CD8-positive, alpha-beta memory T cell (primary cell): ENCODE measurements at regions not wholly inside any gene's neighbourhood (a gene's known extent, or its start where the extent isn't known, plus 50 kb on each side); places are given as distances from the start of the nearest gene placed in this dataset.
"Not testable (repeated sequence)": the region's sequence is repeated elsewhere in the genome, so short reads cannot be mapped to it uniquely, and the experiment has no call there.

Experiments used
- CTCF ChIA-PET: fragments of 350-600 bp; sonication (Branson Sonifier 250); formaldehyde crosslinking; loops from one replicate; lab custom pipeline; 2021; ENCODE audit warnings: antibody characterized with exemption; lab: Charles Lee
- POLR2A ChIA-PET: fragments of 350-600 bp; sonication (Branson Sonifier 250); formaldehyde crosslinking; loops from one replicate; lab custom pipeline; 2021; ENCODE audit warnings: antibody characterized with exemption; lab: Charles Lee
- DNase-seq, 5 donors: peaks; one replicate each; pipeline versions ENCODE4 v3.0.0 to v3.0.0-alpha.2; 2020 to 2022; ENCODE audit warnings: mixed read lengths in 1 of 5
- H3K27ac ChIP-seq: one replicate; pipeline ENCODE4 v1.7.0; 2013; ENCODE audit warnings: low read depth, mild to moderate bottlenecking, low read length, moderate library complexity
- H3K27me3 ChIP-seq: 2 replicates; pipeline ENCODE4 v1.7.0; 2013; ENCODE audit warnings: low read length, mild to moderate bottlenecking; ENCODE audit not compliant: insufficient read depth, poor library complexity, severe bottlenecking
- H3K36me3 ChIP-seq: 2 replicates; pipeline ENCODE4 v1.7.0; 2013; ENCODE audit warnings: mild to moderate bottlenecking, low read length, moderate library complexity; ENCODE audit not compliant: insufficient read depth
- H3K4me1 ChIP-seq: 2 replicates; pipeline ENCODE4 v1.7.0; 2013; ENCODE audit warnings: mild to moderate bottlenecking, low read length, moderate library complexity; ENCODE audit not compliant: insufficient read depth
- H3K4me3 ChIP-seq: 2 replicates; pipeline ENCODE4 v1.7.0; 2013; ENCODE audit warnings: mild to moderate bottlenecking, low read length
- H3K9me3 ChIP-seq: 2 replicates; pipeline ENCODE4 v1.7.0; 2013; ENCODE audit warnings: mild to moderate bottlenecking, low read length
- H3K27ac Mint-ChIP-seq, 8 donors: one replicate each; pipeline ENCODE4 v1.8.0; 2020 to 2021; ENCODE audit warnings: mixed read lengths in 8 of 8, mild to moderate bottlenecking in 6 of 8, inconsistent platforms in 3 of 8, moderate library complexity in 3 of 8
- H3K27me3 Mint-ChIP-seq, 2 donors: one replicate each; pipeline ENCODE4 v1.8.0; 2020 to 2021; ENCODE audit warnings: mixed read lengths in 2 of 2, mild to moderate bottlenecking in 1 of 2, moderate library complexity in 1 of 2
- H3K36me3 Mint-ChIP-seq, 3 donors: one replicate each; pipeline ENCODE4 v1.8.0; 2020 to 2021; ENCODE audit warnings: mixed read lengths in 3 of 3, inconsistent platforms in 1 of 3, mild to moderate bottlenecking in 1 of 3
- H3K4me1 Mint-ChIP-seq, 3 donors: one replicate each; pipeline ENCODE4 v1.8.0; 2020 to 2021; ENCODE audit warnings: mixed read lengths in 3 of 3, inconsistent platforms in 1 of 3, mild to moderate bottlenecking in 1 of 3
- H3K4me3 Mint-ChIP-seq, 7 donors: one replicate each; pipeline ENCODE4 v1.8.0; 2020 to 2021; ENCODE audit warnings: mixed read lengths in 7 of 7, mild to moderate bottlenecking in 6 of 7, moderate library complexity in 4 of 7, inconsistent platforms in 2 of 7
- H3K9me3 Mint-ChIP-seq, 5 donors: one replicate each; pipeline ENCODE4 v1.8.0; 2020 to 2022; ENCODE audit warnings: mixed read lengths in 5 of 5, mild to moderate bottlenecking in 3 of 5, moderate library complexity in 2 of 5, inconsistent platforms in 1 of 5

GRCh38 chr7:131943646-131944045, 387.2 kb upstream of the PODXL start:
- Mint-ChIP-seq H3K27me3 (peaks cover 18 to 35% of the 10 kb centered on the region in 2 donors), H3K27ac (no peak overlapping the region), H3K4me3 (no peak overlapping the region), H3K9me3 (peaks cover 0 to 9% (median 0%) of the 10 kb centered on the region in 5 donors), H3K4me1 (no peaks in the 10 kb centered on the region), H3K36me3 (no peaks in the 10 kb centered on the region)
- H3K4me3 ChIP-seq: no peak overlapping the region
- H3K27ac ChIP-seq: no peak overlapping the region
- H3K27me3 ChIP-seq: no peaks in the 10 kb centered on the region
- H3K9me3 ChIP-seq: no peaks in the 10 kb centered on the region
- H3K36me3 ChIP-seq: no peaks in the 10 kb centered on the region
- no peak for DNase-seq
- H3K4me1 ChIP-seq: no peaks in the 10 kb centered on the region
- CTCF ChIA-PET: no interaction called here
- POLR2A ChIA-PET: no interaction called here

- Mint-ChIP-seq H3K9me3 (peaks cover 0 to 10% (median 0%) of the 10 kb centered on the region in 5 donors), H3K4me1 (no peaks in the 10 kb centered on the region), H3K4me3 (no peak overlapping the region), H3K36me3 (no peaks in the 10 kb centered on the region), H3K27ac (no peak overlapping the region), H3K27me3 (peaks cover 18 to 35% of the 10 kb centered on the region in 2 donors)
- DNase-seq: no peak
- Histone ChIP-seq H3K4me3 (no peak overlapping the region), H3K27ac (no peak overlapping the region), H3K27me3 (no peaks in the 10 kb centered on the region), H3K4me1 (no peaks in the 10 kb centered on the region), H3K36me3 (no peaks in the 10 kb centered on the region), H3K9me3 (no peaks in the 10 kb centered on the region)
- CTCF ChIA-PET: no interaction called here
- POLR2A ChIA-PET: no interaction called here
Observed at GRCh38 chr7:131943211-131943610, 386.8 kb upstream of the PODXL start.

GRCh38 chr7:131942287-131943150, 386.1 kb upstream of the PODXL start:
- H3K4me3 ChIP-seq: no peak overlapping the region
- no peaks in the 10 kb centered on the region for H3K36me3 Mint-ChIP-seq
- H3K27ac Mint-ChIP-seq: no peak overlapping the region
- CTCF ChIA-PET: no interaction called here
- no peaks in the 10 kb centered on the region for H3K4me1 Mint-ChIP-seq
- H3K4me3 Mint-ChIP-seq: no peak overlapping the region
- no peaks in the 10 kb centered on the region for H3K4me1 ChIP-seq
- H3K27ac ChIP-seq: no peak overlapping the region
- H3K36me3 ChIP-seq: no peaks in the 10 kb centered on the region
- H3K9me3 Mint-ChIP-seq: peaks cover 0 to 11% (median 0%) of the 10 kb centered on the region in 5 donors
- DNase-seq: no peak
- no peaks in the 10 kb centered on the region for H3K27me3 ChIP-seq
- H3K9me3 ChIP-seq: no peaks in the 10 kb centered on the region
- H3K27me3 Mint-ChIP-seq: peaks cover 15 to 35% of the 10 kb centered on the region in 2 donors
- POLR2A ChIA-PET: no interaction called here

GRCh38 chr7:131941291-131941690, 384.9 kb upstream of the PODXL start:
- no peaks in the 10 kb centered on the region for H3K36me3 Mint-ChIP-seq
- Histone ChIP-seq H3K4me1 (no peaks in the 10 kb centered on the region), H3K36me3 (no peaks in the 10 kb centered on the region), H3K4me3 (no peak overlapping the region), H3K27ac (no peak overlapping the region), H3K9me3 (no peaks in the 10 kb centered on the region), H3K27me3 (no peaks in the 10 kb centered on the region)
- H3K9me3 Mint-ChIP-seq: peaks cover 0 to 11% (median 2%) of the 10 kb centered on the region in 5 donors
- H3K27ac Mint-ChIP-seq: no peak overlapping the region
- ChIA-PET CTCF (no interaction called here), POLR2A (no interaction called here)
- no peak for DNase-seq
- H3K27me3 Mint-ChIP-seq: peaks cover 12 to 27% of the 10 kb centered on the region in 2 donors
- no peaks in the 10 kb centered on the region for H3K4me1 Mint-ChIP-seq
- no peak overlapping the region for H3K4me3 Mint-ChIP-seq

- Histone ChIP-seq H3K4me1 (no peaks in the 10 kb centered on the region), H3K27ac (no peak overlapping the region), H3K27me3 (no peaks in the 10 kb centered on the region), H3K36me3 (no peaks in the 10 kb centered on the region), H3K9me3 (no peaks in the 10 kb centered on the region), H3K4me3 (no peak overlapping the region)
- no peak overlapping the region for H3K27ac Mint-ChIP-seq
- H3K4me1 Mint-ChIP-seq: no peaks in the 10 kb centered on the region
- ChIA-PET CTCF (no interaction called here), POLR2A (no interaction called here)
- peaks cover 8 to 21% of the 10 kb centered on the region in 2 donors for H3K27me3 Mint-ChIP-seq
- H3K4me3 Mint-ChIP-seq: no peak overlapping the region
- H3K36me3 Mint-ChIP-seq: no peaks in the 10 kb centered on the region
- peaks cover 0 to 11% (median 2%) of the 10 kb centered on the region in 5 donors for H3K9me3 Mint-ChIP-seq
- no peak for DNase-seq
Observed at GRCh38 chr7:131940621-131941165, 384.3 kb upstream of the PODXL start.

DNA sequence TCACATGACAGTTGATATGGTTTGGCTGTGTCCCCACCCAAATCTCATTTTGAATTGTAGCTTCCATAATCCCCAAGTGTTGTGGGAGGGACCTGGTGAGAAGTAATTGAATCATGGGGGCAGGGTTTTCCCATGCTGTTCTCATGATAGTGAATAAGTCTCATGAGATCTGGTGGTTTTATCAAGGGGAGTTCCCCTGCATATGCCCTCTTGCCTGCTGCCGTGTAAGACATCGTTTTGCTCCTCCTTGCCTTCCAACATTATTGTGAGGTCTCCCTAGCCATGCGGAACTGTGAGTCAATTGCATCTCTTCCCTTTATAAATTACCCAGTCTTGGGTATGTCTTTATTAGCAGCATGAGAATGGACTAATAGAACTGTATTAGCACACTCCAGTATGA, 382.4 kb upstream of the PODXL start:
- H3K4me1 Mint-ChIP-seq, H3K4me3 Mint-ChIP-seq, H3K36me3 Mint-ChIP-seq, H3K4me1 ChIP-seq, H3K9me3 ChIP-seq, H3K36me3 ChIP-seq, H3K27me3 ChIP-seq, H3K27ac Mint-ChIP-seq, H3K4me3 ChIP-seq, DNase-seq, CTCF ChIA-PET, H3K27ac ChIP-seq, POLR2A ChIA-PET: not testable (repeated sequence)
- Mint-ChIP-seq H3K27me3 (peaks cover 12 to 19% of the 10 kb centered on the region in 2 donors), H3K9me3 (peaks cover 0 to 11% (median 2%) of the 10 kb centered on the region in 5 donors)

GRCh38 chr7:131937868-131938267, 381.4 kb upstream of the PODXL start:
- no peak overlapping the region for H3K4me3 Mint-ChIP-seq
- Histone ChIP-seq H3K27me3 (no peaks in the 10 kb centered on the region), H3K4me3 (no peak overlapping the region), H3K4me1 (no peaks in the 10 kb centered on the region), H3K9me3 (no peaks in the 10 kb centered on the region), H3K27ac (no peak overlapping the region), H3K36me3 (no peaks in the 10 kb centered on the region)
- POLR2A ChIA-PET: no interaction called here
- H3K4me1 Mint-ChIP-seq: no peaks in the 10 kb centered on the region
- no peak for DNase-seq
- H3K27ac Mint-ChIP-seq: no peak overlapping the region
- CTCF ChIA-PET: no interaction called here
- H3K27me3 Mint-ChIP-seq: peaks cover 13 to 16% of the 10 kb centered on the region in 2 donors
- peaks cover 0 to 11% (median 2%) of the 10 kb centered on the region in 5 donors for H3K9me3 Mint-ChIP-seq
- no peaks in the 10 kb centered on the region for H3K36me3 Mint-ChIP-seq

GRCh38 chr7:131935180-131935579, 378.8 kb upstream of the PODXL start:
- H3K4me3 ChIP-seq: no peak overlapping the region
- Mint-ChIP-seq H3K27ac (no peak overlapping the region), H3K4me3 (no peak overlapping the region), H3K9me3 (peaks cover 0 to 10% (median 2%) of the 10 kb centered on the region in 5 donors), H3K36me3 (no peaks in the 10 kb centered on the region), H3K27me3 (peaks cover 9 to 10% of the 10 kb centered on the region in 2 donors), H3K4me1 (no peaks in the 10 kb centered on the region)
- H3K4me1 ChIP-seq: no peaks in the 10 kb centered on the region
- no peak for DNase-seq
- no peak overlapping the region for H3K27ac ChIP-seq
- ChIA-PET POLR2A (no interaction called here), CTCF (no interaction called here)
- no peaks in the 10 kb centered on the region for H3K27me3 ChIP-seq
- H3K36me3 ChIP-seq: no peaks in the 10 kb centered on the region
- no peaks in the 10 kb centered on the region for H3K9me3 ChIP-seq
